ENCODE measurements at regions not wholly inside any gene's neighbourhood (a gene's known extent, or its start where the extent isn't known, plus 50 kb on each side); places are given as distances from the start of the nearest gene placed in this dataset.

DNA sequence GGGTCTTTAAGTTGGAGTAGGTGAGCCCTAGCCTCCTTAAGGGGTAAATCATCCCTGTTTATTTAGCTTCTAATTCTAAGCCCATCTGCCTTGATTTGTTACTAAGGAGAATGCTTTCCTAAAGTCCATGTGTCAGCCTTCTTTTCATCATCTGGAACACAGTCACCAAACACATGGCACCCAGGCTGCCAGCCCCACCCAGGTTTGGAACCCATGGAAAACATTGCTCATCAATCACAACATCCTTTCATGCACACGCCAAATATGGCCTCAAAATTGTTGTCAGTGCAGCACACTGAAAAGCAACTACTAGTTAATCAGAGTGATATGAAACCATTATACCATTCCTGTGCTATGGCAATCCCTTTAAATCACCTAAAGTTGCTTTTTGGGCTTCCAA is 386.7 kb upstream of the ESRRG start (continued):
- TF ChIP-seq, protein P1, sequence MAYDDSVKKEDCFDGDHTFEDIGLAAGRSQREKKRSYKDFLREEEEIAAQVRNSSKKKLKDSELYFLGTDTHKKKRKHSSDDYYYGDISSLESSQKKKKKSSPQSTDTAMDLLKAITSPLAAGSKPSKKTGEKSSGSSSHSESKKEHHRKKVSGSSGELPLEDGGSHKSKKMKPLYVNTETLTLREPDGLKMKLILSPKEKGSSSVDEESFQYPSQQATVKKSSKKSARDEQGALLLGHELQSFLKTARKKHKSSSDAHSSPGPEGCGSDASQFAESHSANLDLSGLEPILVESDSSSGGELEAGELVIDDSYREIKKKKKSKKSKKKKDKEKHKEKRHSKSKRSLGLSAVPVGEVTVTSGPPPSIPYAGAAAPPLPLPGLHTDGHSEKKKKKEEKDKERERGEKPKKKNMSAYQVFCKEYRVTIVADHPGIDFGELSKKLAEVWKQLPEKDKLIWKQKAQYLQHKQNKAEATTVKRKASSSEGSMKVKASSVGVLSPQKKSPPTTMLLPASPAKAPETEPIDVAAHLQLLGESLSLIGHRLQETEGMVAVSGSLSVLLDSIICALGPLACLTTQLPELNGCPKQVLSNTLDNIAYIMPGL (CRISPR knock-in tag; IDR thresholded peaks at IDR 0.05; ENCODE audit: borderline replicate concordance), result no peak
- TF ChIP-seq, protein P2, sequence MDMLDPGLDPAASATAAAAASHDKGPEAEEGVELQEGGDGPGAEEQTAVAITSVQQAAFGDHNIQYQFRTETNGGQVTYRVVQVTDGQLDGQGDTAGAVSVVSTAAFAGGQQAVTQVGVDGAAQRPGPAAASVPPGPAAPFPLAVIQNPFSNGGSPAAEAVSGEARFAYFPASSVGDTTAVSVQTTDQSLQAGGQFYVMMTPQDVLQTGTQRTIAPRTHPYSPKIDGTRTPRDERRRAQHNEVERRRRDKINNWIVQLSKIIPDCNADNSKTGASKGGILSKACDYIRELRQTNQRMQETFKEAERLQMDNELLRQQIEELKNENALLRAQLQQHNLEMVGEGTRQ (IDR thresholded peaks at IDR 0.05), result no peak
- TF ChIP-seq NPAS2 (CRISPR knock-in tag; IDR thresholded peaks at IDR 0.05; ENCODE audit: borderline replicate concordance), result no peak
- TF ChIP-seq, protein P3, sequence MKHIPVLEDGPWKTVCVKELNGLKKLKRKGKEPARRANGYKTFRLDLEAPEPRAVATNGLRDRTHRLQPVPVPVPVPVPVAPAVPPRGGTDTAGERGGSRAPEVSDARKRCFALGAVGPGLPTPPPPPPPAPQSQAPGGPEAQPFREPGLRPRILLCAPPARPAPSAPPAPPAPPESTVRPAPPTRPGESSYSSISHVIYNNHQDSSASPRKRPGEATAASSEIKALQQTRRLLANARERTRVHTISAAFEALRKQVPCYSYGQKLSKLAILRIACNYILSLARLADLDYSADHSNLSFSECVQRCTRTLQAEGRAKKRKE (CRISPR knock-in tag; IDR thresholded peaks at IDR 0.05; ENCODE audit: low read depth), result no peak

DNA sequence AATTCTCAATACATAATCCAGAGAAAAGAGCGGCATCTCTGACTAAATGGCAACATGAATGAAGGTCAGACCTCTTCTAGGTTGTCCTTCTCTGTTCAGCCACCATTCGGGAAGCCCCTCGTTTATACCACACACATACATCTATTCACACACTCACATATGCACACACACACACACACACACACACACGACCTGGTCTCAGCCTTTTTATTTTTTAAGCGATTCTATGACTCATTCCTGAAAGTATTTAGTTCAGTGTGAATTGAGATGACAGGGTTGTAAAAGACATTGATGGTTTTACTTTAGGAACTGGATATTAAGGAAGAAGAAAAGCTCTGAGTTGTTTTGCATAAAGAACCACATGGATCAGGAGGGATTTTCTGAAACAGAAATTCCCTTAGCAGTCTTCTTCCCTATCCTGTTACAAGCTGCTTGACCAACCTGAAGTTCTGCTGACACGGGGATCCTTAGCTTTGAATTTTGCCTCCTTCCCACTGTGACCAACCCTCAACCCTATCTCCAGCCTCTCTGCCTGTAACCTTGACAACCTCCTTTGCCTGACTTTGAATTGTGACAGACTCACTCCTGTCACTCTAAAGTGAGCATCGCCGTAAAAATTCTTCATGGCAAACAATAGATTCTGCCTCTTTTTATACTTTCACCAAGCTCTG is 383.1 kb upstream of the ESRRG start:
- ChIA-PET POLR2A (no interaction called here), CTCF (no interaction called here)
- TF ChIP-seq POLR2A (IDR thresholded peaks at IDR 0.05; ENCODE audit: low read length) (no peak), BHLHE40 (IDR thresholded peaks at IDR 0.05; ENCODE audit: low read depth, low read length) (no peak)
- TF ChIP-seq, protein P4, sequence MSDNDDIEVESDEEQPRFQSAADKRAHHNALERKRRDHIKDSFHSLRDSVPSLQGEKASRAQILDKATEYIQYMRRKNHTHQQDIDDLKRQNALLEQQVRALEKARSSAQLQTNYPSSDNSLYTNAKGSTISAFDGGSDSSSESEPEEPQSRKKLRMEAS (IDR thresholded peaks at IDR 0.05), result no peak
- H3K9me3 ChIP-seq, result no peaks in the 10 kb centered on the region
- 23% methylated on average over 8 of the region's 8 CpGs for WGBS (ENCODE audit: missing lambda C conversion rate)
- FAIRE-seq, result no peak
- H3K27ac ChIP-seq, result no peak overlapping the region
- H3K4me1 ChIP-seq, result no peaks in the 10 kb centered on the region
- ATAC-seq, result no peak
- no peak overlapping the region for H3K4me2 ChIP-seq
- no peak for DNase-seq (ENCODE audit: low read depth in 1 of 2, low spot score in 1 of 2)
- no peak overlapping the region for H3K4me3 ChIP-seq

DNA sequence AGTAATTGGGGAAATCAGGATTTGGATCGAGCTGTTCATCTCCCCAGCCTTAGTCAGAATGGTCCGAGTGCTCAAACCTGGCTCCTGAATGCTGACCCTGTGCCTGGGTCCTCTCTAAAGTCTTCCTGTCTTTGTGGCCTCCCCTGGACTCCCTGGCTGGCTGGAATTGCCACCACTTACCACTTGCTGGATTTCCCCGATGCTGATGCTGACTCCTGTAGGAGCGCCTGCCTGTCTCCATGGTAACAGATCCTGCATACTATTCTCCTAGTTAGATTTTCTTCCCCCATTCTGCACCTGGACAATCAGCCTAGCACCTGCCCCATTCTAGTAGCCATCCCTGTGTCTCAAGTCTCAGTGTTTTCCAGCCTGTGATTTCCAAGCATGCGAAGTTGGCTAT is 382.2 kb upstream of the ESRRG start:
- no peak for ATAC-seq
- no peak overlapping the region for H3K27ac ChIP-seq
- no peaks in the 10 kb centered on the region for H3K4me1 ChIP-seq
- POLR2A ChIA-PET, result no interaction called here
- no peak for FAIRE-seq
- H3K4me2 ChIP-seq, result no peak overlapping the region
- 61% methylated on average over 3 of the region's 5 CpGs for WGBS (ENCODE audit: missing lambda C conversion rate)
- no peaks in the 10 kb centered on the region for H3K9me3 ChIP-seq
- DNase-seq (ENCODE audit: low read depth in 1 of 2, low spot score in 1 of 2), result no peak
- no peak overlapping the region for H3K4me3 ChIP-seq
- CTCF ChIA-PET, result interaction anchor here (1.4 kb wide), 1 partner anchor 11 kb away, joined by 3 read pairs; no protein-coding TSS in a partner anchor
- TF ChIP-seq KDM1A (IDR thresholded peaks at IDR 0.05; ENCODE audit: low read depth) (no peak), MYC (IDR thresholded peaks at IDR 0.05; ENCODE audit: borderline replicate concordance, low read length) (no peak), FOSL2 (IDR thresholded peaks at IDR 0.05) (no peak), FOSL2 (CRISPR knock-in tag; IDR thresholded peaks at IDR 0.05) (no peak), EHMT2 (IDR thresholded peaks at IDR 0.05; ENCODE audit: low read depth) (no peak), HDAC2 (IDR thresholded peaks at IDR 0.05) (no peak), CBX8 (IDR thresholded peaks at IDR 0.05) (no peak), EP300 (IDR thresholded peaks at IDR 0.05) (no peak), GATA3 (IDR thresholded peaks at IDR 0.05; ENCODE audit: borderline replicate concordance) (no peak), NR3C1 (IDR thresholded peaks at IDR 0.05) (no peak), FOSB (CRISPR knock-in tag; IDR thresholded peaks at IDR 0.05) (no peak), TFCP2L1 (CRISPR knock-in tag; IDR thresholded peaks at IDR 0.05) (no peak), ESRRA (IDR thresholded peaks at IDR 0.05; ENCODE audit: borderline replicate concordance, low read length) (no peak), CHD4 (IDR thresholded peaks at IDR 0.05; ENCODE audit: borderline replicate concordance) (no peak), ZC3H11A (IDR thresholded peaks at IDR 0.05) (no peak), SMC3 (IDR thresholded peaks at IDR 0.05) (no peak)
- TF ChIP-seq, protein P5, sequence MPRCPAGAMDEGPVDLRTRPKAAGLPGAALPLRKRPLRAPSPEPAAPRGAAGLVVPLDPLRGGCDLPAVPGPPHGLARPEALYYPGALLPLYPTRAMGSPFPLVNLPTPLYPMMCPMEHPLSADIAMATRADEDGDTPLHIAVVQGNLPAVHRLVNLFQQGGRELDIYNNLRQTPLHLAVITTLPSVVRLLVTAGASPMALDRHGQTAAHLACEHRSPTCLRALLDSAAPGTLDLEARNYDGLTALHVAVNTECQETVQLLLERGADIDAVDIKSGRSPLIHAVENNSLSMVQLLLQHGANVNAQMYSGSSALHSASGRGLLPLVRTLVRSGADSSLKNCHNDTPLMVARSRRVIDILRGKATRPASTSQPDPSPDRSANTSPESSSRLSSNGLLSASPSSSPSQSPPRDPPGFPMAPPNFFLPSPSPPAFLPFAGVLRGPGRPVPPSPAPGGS (IDR thresholded peaks at IDR 0.05), result no peak
- TF ChIP-seq, protein P6, sequence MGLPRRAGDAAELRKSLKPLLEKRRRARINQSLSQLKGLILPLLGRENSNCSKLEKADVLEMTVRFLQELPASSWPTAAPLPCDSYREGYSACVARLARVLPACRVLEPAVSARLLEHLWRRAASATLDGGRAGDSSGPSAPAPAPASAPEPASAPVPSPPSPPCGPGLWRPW (IDR thresholded peaks at IDR 0.05), result no peak
- TF ChIP-seq, protein P7, sequence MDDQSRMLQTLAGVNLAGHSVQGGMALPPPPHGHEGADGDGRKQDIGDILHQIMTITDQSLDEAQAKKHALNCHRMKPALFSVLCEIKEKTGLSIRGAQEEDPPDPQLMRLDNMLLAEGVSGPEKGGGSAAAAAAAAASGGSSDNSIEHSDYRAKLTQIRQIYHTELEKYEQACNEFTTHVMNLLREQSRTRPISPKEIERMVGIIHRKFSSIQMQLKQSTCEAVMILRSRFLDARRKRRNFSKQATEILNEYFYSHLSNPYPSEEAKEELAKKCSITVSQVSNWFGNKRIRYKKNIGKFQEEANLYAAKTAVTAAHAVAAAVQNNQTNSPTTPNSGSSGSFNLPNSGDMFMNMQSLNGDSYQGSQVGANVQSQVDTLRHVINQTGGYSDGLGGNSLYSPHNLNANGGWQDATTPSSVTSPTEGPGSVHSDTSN (IDR thresholded peaks at IDR 0.05), result no peak
- TF ChIP-seq, protein P1 (CRISPR knock-in tag; IDR thresholded peaks at IDR 0.05; ENCODE audit: borderline replicate concordance), result no peak

Data from A549 (cell line).